Mesenchymal stem cell (in vitro differentiated cells and primary cell): ENCODE measurements at regions not wholly inside any gene's neighbourhood (a gene's known extent, or its start where the extent isn't known, plus 50 kb on each side); places are given as distances from the start of the nearest gene placed in this dataset.

Experiments
- DNase-seq: peaks from one replicate; pipeline ENCODE4 v3.0.0-alpha.2; 2013
- H2AFZ ChIP-seq: one replicate; pipeline ENCODE4 v1.6.1; 2013; ENCODE audit warnings: low read depth, mild to moderate bottlenecking, control low read depth, inconsistent platforms, low read length, moderate library complexity
- H2AK5ac ChIP-seq: 2 replicates; pipeline ENCODE4 v1.6.1; 2013; ENCODE audit warnings: low read length, moderate library complexity, mild to moderate bottlenecking, inconsistent platforms; ENCODE audit not compliant: severe bottlenecking
- H2BK120ac ChIP-seq: one replicate; pipeline ENCODE4 v1.6.1; 2013; ENCODE audit warnings: low read depth, mild to moderate bottlenecking, inconsistent platforms, low read length, moderate library complexity
- H2BK12ac ChIP-seq, 2 experiments: one replicate each; pipeline ENCODE4 v1.6.1; 2013; ENCODE audit warnings: inconsistent platforms in 2 of 2, low read length in 2 of 2, mild to moderate bottlenecking in 2 of 2, moderate library complexity in 2 of 2, control low read depth in 1 of 2
- H2BK15ac ChIP-seq: one replicate; pipeline ENCODE4 v1.6.1; 2013; ENCODE audit warnings: mild to moderate bottlenecking, low read depth, inconsistent platforms; ENCODE audit not compliant: poor library complexity, severe bottlenecking
- H2BK5ac ChIP-seq: 2 replicates; pipeline ENCODE4 v1.6.1; 2013; ENCODE audit warnings: low read depth, mild to moderate bottlenecking, low read length, control low read depth, inconsistent platforms; ENCODE audit not compliant: poor library complexity, severe bottlenecking
- H3K14ac ChIP-seq, 2 experiments: one replicate each; pipeline ENCODE4 v1.6.1; 2013; ENCODE audit warnings: inconsistent platforms in 2 of 2, low read length in 2 of 2, control low read depth in 1 of 2, mild to moderate bottlenecking in 1 of 2, moderate library complexity in 1 of 2
- H3K18ac ChIP-seq, 2 experiments: one replicate each; pipeline ENCODE4 v1.6.1; 2013; ENCODE audit warnings: inconsistent platforms in 2 of 2, low read length in 2 of 2, control low read depth in 1 of 2, low read depth in 1 of 2, mild to moderate bottlenecking in 1 of 2
- H3K23ac ChIP-seq, 2 experiments: one replicate each; pipeline ENCODE4 v1.6.1; 2013; ENCODE audit warnings: inconsistent platforms in 2 of 2, low read length in 2 of 2, mild to moderate bottlenecking in 2 of 2, moderate library complexity in 2 of 2, control low read depth in 1 of 2
- H3K27ac ChIP-seq: 2 replicates; pipeline ENCODE4 v1.5.1; 2013; ENCODE audit warnings: mild to moderate bottlenecking, moderate library complexity, low read length, control low read depth, inconsistent platforms; ENCODE audit not compliant: poor library complexity, severe bottlenecking
- H3K27me3 ChIP-seq, 2 experiments: 2 replicates each; pipeline versions ENCODE4 v1.6.1 to v1.7.0; 2013; ENCODE audit warnings: low read length in 2 of 2, mild to moderate bottlenecking in 2 of 2, moderate library complexity in 2 of 2, control low read depth in 1 of 2, inconsistent platforms in 1 of 2; ENCODE audit not compliant: control insufficient read depth in 1 of 2, insufficient read depth in 1 of 2
- H3K36me3 ChIP-seq, 2 experiments: 2 replicates each; pipeline versions ENCODE4 v1.6.1 to v1.7.0; 2013; ENCODE audit warnings: low read length in 2 of 2, control low read depth in 1 of 2, inconsistent platforms in 1 of 2, low read depth in 1 of 2, mild to moderate bottlenecking in 1 of 2; ENCODE audit not compliant: insufficient read depth in 2 of 2, control insufficient read depth in 1 of 2
- H3K4ac ChIP-seq, 2 experiments: one replicate each; pipeline ENCODE4 v1.6.1; 2013; ENCODE audit warnings: inconsistent platforms in 2 of 2, low read length in 2 of 2, mild to moderate bottlenecking in 2 of 2, moderate library complexity in 2 of 2, control low read depth in 1 of 2, low read depth in 1 of 2
- H3K4me1 ChIP-seq: 2 replicates; pipeline ENCODE4 v1.6.1; 2013; ENCODE audit warnings: low read depth, low read length, control low read depth; ENCODE audit not compliant: control insufficient read depth, insufficient read depth
- H3K4me2 ChIP-seq: 2 replicates; pipeline ENCODE4 v1.6.1; 2013; ENCODE audit warnings: low read length, mild to moderate bottlenecking, inconsistent platforms; ENCODE audit not compliant: poor library complexity, severe bottlenecking
- H3K4me3 ChIP-seq, 2 experiments: 2 replicates each; pipeline versions ENCODE4 v1.5.1 to v1.7.0; 2013; ENCODE audit warnings: low read length in 2 of 2, mild to moderate bottlenecking in 2 of 2, control low read depth in 1 of 2, low read depth in 1 of 2; ENCODE audit not compliant: insufficient read depth in 1 of 2
- H3K79me1 ChIP-seq: replicated peaks from 2 replicates; pipeline ENCODE4 v1.6.1; 2013; ENCODE audit warnings: mild to moderate bottlenecking, control low read depth, low read length, inconsistent platforms; ENCODE audit not compliant: poor library complexity, severe bottlenecking
- H3K9ac ChIP-seq: 2 replicates; pipeline ENCODE4 v1.7.0; 2013; ENCODE audit warnings: mild to moderate bottlenecking, low read length, moderate library complexity
- H3K9me3 ChIP-seq: 2 replicates; pipeline ENCODE4 v1.7.0; 2013; ENCODE audit warnings: mild to moderate bottlenecking, low read length; ENCODE audit not compliant: control insufficient read depth
- H4K8ac ChIP-seq: one replicate; pipeline ENCODE4 v1.6.1; 2013; ENCODE audit warnings: inconsistent platforms, mild to moderate bottlenecking, low read length, moderate library complexity
- H4K91ac ChIP-seq: one replicate; pipeline ENCODE4 v1.6.1; 2013; ENCODE audit warnings: mild to moderate bottlenecking, low read length, inconsistent platforms
- WGBS: methylation state at CpG from one replicate; pipeline ENCODE4 v1.1.7; 2013; ENCODE audit warnings: mixed read lengths; 5-methylcytosine and 5-hydroxymethylcytosine counted together

GRCh38 chr5:61967681-61968080 is 338.3 kb upstream of the KIF2A start:
- H3K27ac ChIP-seq: no peak overlapping the region
- no peak for DNase-seq
- no peaks in the 10 kb centered on the region for H3K9me3 ChIP-seq
- no peaks in the 10 kb centered on the region for H3K36me3 ChIP-seq
- no peak overlapping the region for H3K14ac ChIP-seq
- no peak overlapping the region for H2AK5ac ChIP-seq
- H3K4ac ChIP-seq: no peak overlapping the region
- no peak overlapping the region for H3K4me2 ChIP-seq
- H3K23ac ChIP-seq: no peak overlapping the region
- no peak overlapping the region for H3K4me3 ChIP-seq
- H3K4me1 ChIP-seq: no peaks in the 10 kb centered on the region
- peaks cover 0 to 9% of the 10 kb centered on the region in 2 experiments for H3K27me3 ChIP-seq
- H2BK15ac ChIP-seq: no peak overlapping the region
- H2AFZ ChIP-seq: no peak overlapping the region
- H2BK5ac ChIP-seq: no peak overlapping the region
- no peak overlapping the region for H2BK120ac ChIP-seq
- H3K9ac ChIP-seq: no peak overlapping the region
- H2BK12ac ChIP-seq: no peak overlapping the region
- no peak overlapping the region for H4K8ac ChIP-seq
- WGBS: 69% methylated on average over 3 of the region's 3 CpGs
- H3K79me1 ChIP-seq: no peaks in the 10 kb centered on the region
- no peak overlapping the region for H3K18ac ChIP-seq
- no peak overlapping the region for H4K91ac ChIP-seq

- Histone ChIP-seq H2BK120ac (no peak overlapping the region), H3K14ac (no peak overlapping the region), H4K91ac (no peak overlapping the region), H3K4me3 (no peak overlapping the region), H2BK5ac (no peak overlapping the region), H2AK5ac (no peak overlapping the region), H3K27ac (no peak overlapping the region), H3K23ac (no peak overlapping the region), H3K9me3 (no peaks in the 10 kb centered on the region), H3K9ac (no peak overlapping the region), H2AFZ (no peak overlapping the region), H2BK12ac (no peak overlapping the region), H2BK15ac (no peak overlapping the region), H3K79me1 (no peaks in the 10 kb centered on the region), H3K27me3 (peaks cover 0 to 16% of the 10 kb centered on the region in 2 experiments), H3K36me3 (no peaks in the 10 kb centered on the region), H3K4me2 (no peak overlapping the region), H3K4me1 (no peaks in the 10 kb centered on the region), H4K8ac (no peak overlapping the region), H3K4ac (no peak overlapping the region), H3K18ac (no peak overlapping the region)
- peak; percentile 20 for DNase-seq
- 75% methylated on average over 1 of the region's 2 CpGs for WGBS
Measured at GRCh38 chr5:61969347-61969746, 336.7 kb upstream of the KIF2A start.

DNA sequence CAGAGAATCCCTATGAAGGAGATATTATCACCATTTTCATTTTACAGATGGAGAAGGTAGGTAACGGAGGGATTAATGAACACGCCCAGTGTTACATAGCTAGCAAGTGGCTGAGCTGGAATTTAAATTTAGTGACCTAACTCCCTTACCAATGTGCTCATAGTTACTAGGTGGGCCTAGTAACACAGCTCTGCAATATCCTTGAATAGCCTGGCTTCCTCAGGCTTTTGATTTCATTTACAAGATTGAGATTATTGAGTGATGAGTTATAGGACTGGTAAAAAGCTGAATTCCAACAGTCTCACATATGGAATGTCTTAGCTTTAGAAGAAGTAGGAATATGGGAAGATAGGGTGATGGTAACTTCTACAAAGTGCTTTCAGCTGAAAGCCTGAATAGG is 336.3 kb upstream of the KIF2A start:
- no peak for DNase-seq
- Histone ChIP-seq H3K27me3 (peaks cover 0 to 16% of the 10 kb centered on the region in 2 experiments), H2BK5ac (no peak overlapping the region), H3K4me2 (no peak overlapping the region), H3K18ac (no peak overlapping the region), H4K8ac (no peak overlapping the region), H4K91ac (no peak overlapping the region), H3K14ac (no peak overlapping the region), H3K4me1 (no peaks in the 10 kb centered on the region), H2AFZ (no peak overlapping the region), H2BK120ac (no peak overlapping the region), H3K79me1 (no peaks in the 10 kb centered on the region), H3K9me3 (no peaks in the 10 kb centered on the region), H2BK15ac (no peak overlapping the region), H3K36me3 (no peaks in the 10 kb centered on the region), H3K4ac (no peak overlapping the region), H2AK5ac (no peak overlapping the region), H3K23ac (no peak overlapping the region), H3K4me3 (no peak overlapping the region), H2BK12ac (no peak overlapping the region), H3K9ac (no peak overlapping the region), H3K27ac (no peak overlapping the region)
- 70% methylated on average over 2 of the region's 2 CpGs for WGBS

GRCh38 chr5:61970218-61970617 is 335.8 kb upstream of the KIF2A start:
- Histone ChIP-seq H3K14ac (no peak overlapping the region), H3K18ac (no peak overlapping the region), H2AK5ac (no peak overlapping the region), H2BK15ac (no peak overlapping the region), H3K27ac (no peak overlapping the region), H3K9me3 (no peaks in the 10 kb centered on the region), H3K23ac (no peak overlapping the region), H3K4me2 (no peak overlapping the region), H3K36me3 (no peaks in the 10 kb centered on the region), H3K79me1 (no peaks in the 10 kb centered on the region), H3K27me3 (peaks cover 0 to 16% of the 10 kb centered on the region in 2 experiments), H4K8ac (no peak overlapping the region), H3K9ac (no peak overlapping the region), H4K91ac (no peak overlapping the region), H2BK120ac (no peak overlapping the region), H2BK5ac (no peak overlapping the region), H2AFZ (no peak overlapping the region), H3K4me3 (no peak overlapping the region), H3K4me1 (no peaks in the 10 kb centered on the region), H2BK12ac (no peak overlapping the region), H3K4ac (no peak overlapping the region)
- DNase-seq: no peak
- WGBS: 71% methylated on average over 5 of the region's 7 CpGs
